Vagina (tissue), 2 donors: ENCODE measurements at regions not wholly inside any gene's neighbourhood (a gene's known extent, or its start where the extent isn't known, plus 50 kb on each side); places are given as distances from the start of the nearest gene placed in this dataset.

Experiments used
- DNase-seq, 2 donors: peaks; one replicate each; pipeline ENCODE4 v3.0.0-alpha.2; 2017; ENCODE audit errors: extremely low spot score in 2 of 2
- H3K27ac ChIP-seq: fragments of 200-600 bp; sonication (generic); one replicate; pipeline ENCODE4 v1.5.1; 2019
- H3K27me3 ChIP-seq: fragments of 200-600 bp; sonication (generic); one replicate; pipeline ENCODE4 v1.5.1; 2019
- H3K36me3 ChIP-seq, 2 donors: fragments of 200-600 bp; sonication (generic); one replicate each; pipeline ENCODE4 v1.5.1; 2017 to 2019
- H3K4me1 ChIP-seq: fragments of 200-600 bp; sonication (generic); one replicate; pipeline ENCODE4 v1.5.1; 2019
- H3K4me3 ChIP-seq, 2 donors: fragments of 200-600 bp; sonication (generic); 1 replicate in 1 of 2; 2 replicates in 1 of 2; pipeline ENCODE4 v1.5.1; 2016 to 2019
- H3K9me3 ChIP-seq: fragments of 200-600 bp; sonication (generic); one replicate; pipeline ENCODE4 v1.5.1; 2019
- POLR2A ChIP-seq, 2 donors: fragments of 450-650 bp; IDR thresholded peaks; one replicate each; pipeline ENCODE4 v1.6.1; 2017; ENCODE audit warnings: antibody characterized with exemption in 2 of 2, mild to moderate bottlenecking in 2 of 2, moderate library complexity in 2 of 2
- POLR2AphosphoS5 ChIP-seq, 2 donors: sonication (generic); formaldehyde crosslinking; IDR thresholded peaks; one replicate each; pipeline ENCODE4 v1.9.0; 2017; ENCODE audit warnings: antibody characterized with exemption in 2 of 2, mild to moderate bottlenecking in 2 of 2, low read depth in 1 of 2; ENCODE audit not compliant: insufficient read depth in 1 of 2
- intact Hi-C: fragments of 100-400 bp; cut with DNase I; formaldehyde crosslinking; loops from one replicate; pipeline ENCODE4 v1.15.1; 2023
- TF ChIP-seq, protein P1 (sequence below), 3 experiments: fragments of 450-650 bp in 2 of 3; fragments of 200-600 bp in 1 of 3; sonication (generic) in 1 of 3; IDR thresholded peaks; one replicate each; pipeline ENCODE4 v1.5.1; 2017 to 2019; ENCODE audit warnings: antibody characterized with exemption in 3 of 3, mild to moderate bottlenecking in 2 of 3, moderate library complexity in 2 of 3

DNA sequence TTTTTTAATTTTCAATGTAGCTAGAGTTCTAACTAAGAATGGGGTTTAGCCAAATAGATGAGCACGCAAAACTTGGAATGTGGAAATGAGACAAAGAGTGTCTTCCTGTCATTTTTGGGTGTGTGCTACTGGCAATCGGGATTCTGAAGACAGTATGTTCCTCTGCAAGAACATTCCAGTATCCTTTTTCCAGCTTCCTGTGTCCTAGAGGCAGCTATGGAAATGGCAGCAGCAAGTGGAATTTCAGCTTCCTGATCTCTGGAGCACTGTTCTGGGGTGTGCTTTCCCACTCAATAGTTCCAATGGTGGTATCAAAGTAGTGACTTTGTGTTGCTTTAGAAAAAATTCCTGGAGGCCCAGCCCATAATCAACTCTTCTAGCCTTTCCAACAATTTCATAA, 642.9 kb upstream of the KCNMB2 start:
- intact Hi-C loops = no loop called here
- Histone ChIP-seq H3K9me3 (no peaks in the 10 kb centered on the region), H3K4me3 (no peak overlapping the region), H3K36me3 (no peaks in the 10 kb centered on the region), H3K27me3 (no peaks in the 10 kb centered on the region), H3K4me1 (peaks cover 5% of the 10 kb centered on the region), H3K27ac (no peak overlapping the region)
- no peak for TF ChIP-seq POLR2A (IDR thresholded peaks at IDR 0.05)
- TF ChIP-seq, protein P1, sequence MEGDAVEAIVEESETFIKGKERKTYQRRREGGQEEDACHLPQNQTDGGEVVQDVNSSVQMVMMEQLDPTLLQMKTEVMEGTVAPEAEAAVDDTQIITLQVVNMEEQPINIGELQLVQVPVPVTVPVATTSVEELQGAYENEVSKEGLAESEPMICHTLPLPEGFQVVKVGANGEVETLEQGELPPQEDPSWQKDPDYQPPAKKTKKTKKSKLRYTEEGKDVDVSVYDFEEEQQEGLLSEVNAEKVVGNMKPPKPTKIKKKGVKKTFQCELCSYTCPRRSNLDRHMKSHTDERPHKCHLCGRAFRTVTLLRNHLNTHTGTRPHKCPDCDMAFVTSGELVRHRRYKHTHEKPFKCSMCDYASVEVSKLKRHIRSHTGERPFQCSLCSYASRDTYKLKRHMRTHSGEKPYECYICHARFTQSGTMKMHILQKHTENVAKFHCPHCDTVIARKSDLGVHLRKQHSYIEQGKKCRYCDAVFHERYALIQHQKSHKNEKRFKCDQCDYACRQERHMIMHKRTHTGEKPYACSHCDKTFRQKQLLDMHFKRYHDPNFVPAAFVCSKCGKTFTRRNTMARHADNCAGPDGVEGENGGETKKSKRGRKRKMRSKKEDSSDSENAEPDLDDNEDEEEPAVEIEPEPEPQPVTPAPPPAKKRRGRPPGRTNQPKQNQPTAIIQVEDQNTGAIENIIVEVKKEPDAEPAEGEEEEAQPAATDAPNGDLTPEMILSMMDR (IDR thresholded peaks at IDR 0.05) = no peak
- no peak for TF ChIP-seq POLR2AphosphoS5 (IDR thresholded peaks at IDR 0.05; ENCODE audit: insufficient read depth in 1 of 2, low read depth in 1 of 2)
- no peak for DNase-seq

DNA sequence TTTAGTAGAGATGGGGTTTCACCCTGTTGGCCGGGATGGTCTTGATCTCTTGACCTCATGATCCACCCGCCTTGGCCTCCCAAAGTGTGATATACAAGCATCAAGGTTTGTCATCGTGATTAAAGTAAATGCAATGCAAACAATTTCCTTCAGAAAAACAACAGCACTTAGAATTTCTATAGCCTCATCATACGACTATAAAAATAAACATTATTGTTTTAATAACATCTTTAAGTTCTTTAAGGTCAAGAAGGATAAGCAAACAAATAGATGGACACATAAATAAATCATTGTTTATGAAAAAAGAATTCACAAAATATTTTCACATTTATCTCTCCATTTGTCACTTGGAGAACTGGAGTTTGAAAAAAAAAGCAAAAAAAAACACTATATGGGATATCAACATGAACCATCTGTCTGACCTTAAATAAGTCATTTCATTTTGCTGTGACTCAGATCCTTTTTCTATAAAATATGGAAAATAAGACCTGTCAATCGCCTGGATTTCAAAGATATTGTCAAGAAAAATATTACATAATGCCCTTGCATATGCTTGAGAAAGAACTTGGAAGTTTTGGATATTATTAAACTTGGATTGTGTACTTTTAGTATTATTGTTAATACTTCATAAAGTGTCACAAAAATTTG, 642.0 kb upstream of the KCNMB2 start:
- H3K36me3 ChIP-seq = no peaks in the 10 kb centered on the region
- TF ChIP-seq, protein P1 (IDR thresholded peaks at IDR 0.05) = no peak
- TF ChIP-seq POLR2AphosphoS5 (IDR thresholded peaks at IDR 0.05; ENCODE audit: insufficient read depth in 1 of 2, low read depth in 1 of 2) (no peak), POLR2A (IDR thresholded peaks at IDR 0.05) (no peak)
- H3K4me3 ChIP-seq = no peak overlapping the region
- no peak for DNase-seq
- no peaks in the 10 kb centered on the region for H3K27me3 ChIP-seq
- no peak overlapping the region for H3K27ac ChIP-seq
- H3K9me3 ChIP-seq = no peaks in the 10 kb centered on the region
- peaks cover 5% of the 10 kb centered on the region for H3K4me1 ChIP-seq
- intact Hi-C loops = no loop called here

DNA sequence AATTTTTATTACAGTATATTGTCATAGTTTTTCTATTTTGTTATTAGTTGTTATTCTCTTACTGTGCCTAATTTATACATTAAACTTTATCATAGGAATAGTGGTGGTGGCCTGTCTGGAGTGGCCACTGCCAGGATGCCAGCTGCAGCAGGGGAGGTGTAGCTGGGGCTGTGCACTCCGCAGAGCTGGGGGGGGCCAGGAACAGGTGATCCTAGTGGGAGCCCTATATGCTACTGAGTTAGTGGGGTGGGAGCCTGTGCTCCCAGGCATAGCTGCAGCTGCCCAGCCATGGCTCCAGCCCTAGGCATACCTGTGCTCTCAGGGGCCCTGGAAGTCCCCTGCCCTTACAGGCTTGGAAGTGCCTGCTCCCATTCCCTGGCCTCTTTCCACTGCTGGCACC, 638.1 kb upstream of the KCNMB2 start:
- H3K9me3 ChIP-seq = peaks cover 7% of the 10 kb centered on the region
- H3K27ac ChIP-seq = no peak overlapping the region
- DNase-seq = no peak
- no peaks in the 10 kb centered on the region for H3K27me3 ChIP-seq
- no peaks in the 10 kb centered on the region for H3K36me3 ChIP-seq
- H3K4me3 ChIP-seq = no peak overlapping the region
- H3K4me1 ChIP-seq = peaks cover 5% of the 10 kb centered on the region
- intact Hi-C loops = no loop called here
- TF ChIP-seq POLR2AphosphoS5 (IDR thresholded peaks at IDR 0.05; ENCODE audit: insufficient read depth in 1 of 2, low read depth in 1 of 2) (no peak), POLR2A (IDR thresholded peaks at IDR 0.05) (no peak)
- TF ChIP-seq, protein P1 (IDR thresholded peaks at IDR 0.05) = no peak

DNA sequence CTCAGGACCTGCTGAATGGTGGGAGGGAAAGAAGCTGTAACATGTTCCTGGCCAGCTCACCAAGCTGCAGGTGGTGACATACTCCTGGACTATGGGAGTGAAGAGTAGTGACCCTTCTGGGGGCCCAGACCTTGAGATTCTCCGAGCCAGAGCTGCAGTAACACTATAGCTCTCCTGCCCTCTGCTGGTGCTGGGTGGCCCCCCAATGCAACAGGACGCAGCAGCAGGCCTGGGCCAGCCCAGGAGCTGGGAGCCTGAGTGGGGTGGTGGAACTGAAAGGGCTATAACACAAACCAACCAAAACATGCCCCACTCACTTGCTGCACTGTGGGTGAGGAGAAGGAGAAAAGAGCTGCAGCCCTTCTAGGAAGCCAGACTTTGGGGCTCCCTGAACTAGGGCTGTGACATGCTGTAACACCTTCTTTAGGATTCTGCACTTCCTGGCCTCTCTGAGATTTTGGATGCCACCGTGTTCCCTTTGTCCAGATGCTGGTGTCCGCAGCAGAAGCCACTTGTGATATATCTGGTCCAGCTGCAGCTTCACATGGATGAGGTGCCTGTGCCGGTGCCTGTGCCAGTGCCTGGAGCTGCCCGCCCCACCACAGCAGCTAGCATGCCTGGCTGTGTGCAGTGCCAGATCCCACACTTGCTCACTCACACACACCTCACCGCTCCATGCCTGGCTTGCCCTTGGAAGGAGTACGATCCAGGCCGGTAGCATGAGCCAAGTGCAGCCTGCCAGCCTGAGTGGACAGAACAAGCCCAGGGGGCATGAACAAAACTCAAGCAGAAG, 636.8 kb upstream of the KCNMB2 start:
- H3K4me1 ChIP-seq = peaks cover 3% of the 10 kb centered on the region
- no peak overlapping the region for H3K27ac ChIP-seq
- H3K9me3 ChIP-seq = peaks cover 7% of the 10 kb centered on the region
- no peak for DNase-seq
- no peaks in the 10 kb centered on the region for H3K27me3 ChIP-seq
- TF ChIP-seq POLR2A (IDR thresholded peaks at IDR 0.05) (no peak), POLR2AphosphoS5 (IDR thresholded peaks at IDR 0.05; ENCODE audit: insufficient read depth in 1 of 2, low read depth in 1 of 2) (no peak)
- TF ChIP-seq, protein P1 (IDR thresholded peaks at IDR 0.05) = no peak
- H3K4me3 ChIP-seq = no peak overlapping the region
- intact Hi-C loops = no loop called here
- no peaks in the 10 kb centered on the region for H3K36me3 ChIP-seq

DNA sequence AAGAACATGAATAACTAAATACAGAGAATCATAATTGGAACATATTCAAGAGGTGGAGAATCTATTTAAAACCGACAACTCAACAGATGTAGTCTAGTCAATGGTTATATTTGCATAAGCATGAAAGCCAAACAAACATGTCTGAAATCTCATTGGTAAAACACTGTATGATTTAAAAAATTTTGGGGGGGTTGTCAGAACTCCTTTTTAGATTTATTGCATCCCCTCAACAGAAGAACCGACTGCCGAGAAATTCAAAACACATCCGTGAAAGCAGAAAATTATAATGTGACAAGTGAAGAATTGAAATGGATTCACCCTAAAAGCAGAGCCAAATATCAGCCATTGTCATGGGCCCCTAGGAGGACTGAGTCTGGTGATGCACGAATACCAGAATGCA, 633.4 kb upstream of the KCNMB2 start:
- Histone ChIP-seq H3K27ac (no peak overlapping the region), H3K36me3 (no peaks in the 10 kb centered on the region), H3K9me3 (peaks cover 7% of the 10 kb centered on the region), H3K27me3 (no peaks in the 10 kb centered on the region), H3K4me1 (peaks cover 33% of the 10 kb centered on the region), H3K4me3 (no peak overlapping the region)
- intact Hi-C loops = no loop called here
- TF ChIP-seq, protein P1 (IDR thresholded peaks at IDR 0.05) = no peak
- no peak for TF ChIP-seq POLR2A (IDR thresholded peaks at IDR 0.05)
- no peak for TF ChIP-seq POLR2AphosphoS5 (IDR thresholded peaks at IDR 0.05; ENCODE audit: insufficient read depth in 1 of 2, low read depth in 1 of 2)
- DNase-seq = no peak
